ENCODE measurements at regions not wholly inside any gene's neighbourhood (a gene's known extent, or its start where the extent isn't known, plus 50 kb on each side); places are given as distances from the start of the nearest gene placed in this dataset.

DNA sequence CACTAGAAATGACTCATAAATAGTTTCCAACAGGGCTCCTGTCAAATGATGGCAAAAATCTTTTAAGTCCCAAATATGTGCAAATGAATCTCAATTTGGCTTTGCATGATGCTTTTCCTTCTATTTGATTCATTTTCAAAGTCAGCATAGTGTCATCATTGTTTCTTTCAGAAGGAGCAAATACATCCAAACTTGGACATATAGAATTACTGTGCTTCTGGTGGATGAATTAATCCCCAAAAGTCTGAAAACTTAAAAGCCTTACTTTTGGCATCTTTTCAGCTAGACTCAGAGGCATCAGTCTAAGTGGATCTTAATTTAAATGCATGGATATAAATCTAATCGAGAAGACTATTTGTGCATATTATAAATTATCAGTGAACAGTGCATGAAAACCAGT is 578.1 kb upstream of the FZD8 start:
- no peak overlapping the region for H3K4me3 ChIP-seq
- no peak overlapping the region for H3K27ac ChIP-seq

DNA sequence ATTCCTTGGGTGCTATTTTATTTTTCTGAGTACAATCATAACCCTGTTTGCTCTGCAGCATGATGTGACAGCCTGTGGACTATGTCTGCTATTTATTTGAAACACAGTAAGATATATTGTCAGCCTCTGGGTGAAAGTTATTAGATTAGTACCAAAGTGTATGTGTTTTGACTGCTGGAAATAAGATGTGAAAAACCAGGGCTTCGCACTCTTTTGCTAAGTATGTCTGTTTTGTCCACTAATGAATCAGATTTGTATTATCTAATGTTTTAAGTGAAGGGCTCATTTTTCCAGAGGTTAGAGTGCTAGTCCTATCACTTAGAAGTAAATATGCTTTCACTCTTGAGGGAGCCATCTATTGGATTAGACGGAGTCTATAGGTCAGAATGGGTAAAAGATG is 569.8 kb upstream of the FZD8 start:
- H3K4me3 ChIP-seq, result no peak overlapping the region
- H3K27ac ChIP-seq, result no peak overlapping the region

GRCh38 chr10:36209480-36209879 is 567.4 kb upstream of the FZD8 start:
- Histone ChIP-seq H3K4me3 (no peak overlapping the region), H3K27ac (no peak overlapping the region)

- Histone ChIP-seq H3K4me3 (no peak overlapping the region), H3K27ac (no peak overlapping the region)
These were observed 560.8 kb upstream of the FZD8 start for GRCh38 chr10:36202881-36203280.

DNA sequence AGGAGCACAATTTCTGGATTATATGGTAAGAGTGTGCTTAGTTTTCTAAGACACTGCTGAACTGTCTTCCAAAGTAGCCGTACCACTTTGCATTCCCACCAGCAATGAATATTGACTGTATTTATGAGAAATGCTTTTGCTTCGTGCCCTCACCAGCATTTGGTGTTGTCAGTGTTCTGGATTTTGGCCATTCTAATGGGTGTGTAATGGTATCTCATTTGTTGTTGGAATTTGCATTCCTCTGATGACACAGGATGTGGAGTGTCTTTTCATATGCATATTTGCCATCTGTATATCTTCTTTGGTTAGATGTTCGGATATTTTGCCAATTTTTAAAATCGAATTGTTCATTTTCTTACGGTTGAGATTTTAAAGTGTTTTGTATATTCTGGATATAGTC is 558.5 kb upstream of the FZD8 start:
- no peak overlapping the region for H3K27ac ChIP-seq
- H3K4me3 ChIP-seq, result no peak overlapping the region

DNA sequence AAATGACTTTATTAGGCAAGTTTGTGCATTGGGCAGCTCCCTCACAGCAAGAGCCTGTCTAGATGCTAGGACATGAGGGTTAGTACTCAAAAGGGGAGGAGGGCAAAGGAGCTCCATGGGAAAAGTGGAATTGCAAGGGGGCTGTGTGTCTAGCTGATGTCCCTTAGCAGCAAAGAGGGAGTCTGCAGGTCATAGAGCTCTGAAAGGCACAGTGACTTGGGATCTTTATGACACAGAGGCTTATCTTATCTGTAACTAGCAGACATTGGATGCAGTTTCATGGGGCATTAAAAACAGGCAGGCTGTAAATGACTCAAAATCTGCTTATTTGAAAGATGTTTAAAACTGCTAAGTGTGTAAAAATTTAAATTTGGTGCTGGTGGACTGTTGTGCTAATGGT is 556.2 kb upstream of the FZD8 start:
- H3K4me3 ChIP-seq, result no peak overlapping the region
- no peak overlapping the region for H3K27ac ChIP-seq

- H3K27ac ChIP-seq, result no peak overlapping the region
These were observed 553.3 kb upstream of the FZD8 start for GRCh38 chr10:36195364-36195763.

DNA sequence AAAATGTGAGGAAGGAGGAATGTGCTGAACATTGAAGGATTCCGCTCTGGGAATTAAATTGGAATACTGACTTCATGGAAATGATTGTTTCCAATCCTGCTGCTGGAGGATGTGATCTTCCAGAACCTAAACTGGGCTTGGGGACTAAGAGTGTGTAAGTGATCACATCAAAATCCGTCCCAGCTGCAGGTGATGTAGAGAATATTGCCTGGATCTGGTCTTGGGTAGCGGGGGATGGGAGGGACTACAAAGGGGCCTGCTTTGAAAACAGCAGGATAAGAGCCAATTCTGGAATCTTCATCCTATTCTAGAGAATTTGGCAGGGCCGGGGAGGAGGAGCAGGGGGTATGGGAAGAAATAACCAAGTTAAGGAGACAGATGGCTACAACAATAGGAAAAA is 552.2 kb upstream of the FZD8 start:
- no peak overlapping the region for H3K27ac ChIP-seq
- H3K4me3 ChIP-seq, result no peak overlapping the region

More at GRCh38 chr10:36195364-36195763, 553.3 kb upstream of the FZD8 start:
- H3K4me3 ChIP-seq, result no peak overlapping the region

DNA sequence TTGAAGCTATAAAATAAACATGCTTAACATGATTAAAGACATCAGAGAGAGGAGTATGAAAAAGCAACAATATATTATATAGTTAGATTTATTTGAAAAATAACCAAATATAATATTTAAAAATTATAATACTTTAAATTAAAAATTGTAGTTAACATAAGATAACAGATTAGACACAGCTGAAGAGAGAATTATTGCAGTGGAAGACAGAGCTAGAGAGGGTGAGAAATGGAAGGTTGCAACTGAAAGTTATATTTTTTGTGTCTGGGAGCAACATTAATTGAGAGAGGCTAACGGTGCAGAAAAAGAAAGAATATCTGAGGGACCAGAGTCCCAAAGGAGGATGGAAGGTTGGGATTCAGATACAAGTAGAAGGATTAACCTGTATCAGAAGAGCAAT is 548.9 kb upstream of the FZD8 start:
- no peak overlapping the region for H3K4me3 ChIP-seq
- no peak overlapping the region for H3K27ac ChIP-seq

DNA sequence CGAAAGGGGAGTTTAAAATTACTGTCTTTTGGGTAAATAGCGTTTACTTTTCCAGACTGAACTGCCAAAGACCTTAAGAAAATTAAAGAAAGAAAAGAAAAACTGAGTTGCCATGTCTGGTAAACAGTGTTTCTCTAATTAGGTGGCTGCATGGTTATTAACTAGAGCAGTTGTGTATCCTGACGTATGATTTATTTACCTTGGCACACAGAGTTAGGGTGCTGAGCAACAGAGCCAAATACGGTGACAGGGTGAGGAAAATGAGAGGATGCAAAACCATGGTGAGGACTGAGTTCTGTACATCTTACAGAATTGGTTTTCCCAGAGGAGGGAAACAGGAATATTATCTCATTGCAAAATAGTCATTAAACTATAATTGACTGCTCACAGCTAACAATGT is 546.4 kb upstream of the FZD8 start:
- Histone ChIP-seq H3K4me3 (no peak overlapping the region), H3K27ac (peak overlapping the region in 4 of 21 experiments; percentile 0 to 25 (median 14))

GRCh38 chr10:36188080-36188453 is 546.0 kb upstream of the FZD8 start:
- H3K4me3 ChIP-seq, result no peak overlapping the region
- H3K27ac ChIP-seq, result peak overlapping the region in 5 of 21 experiments; percentile 0 to 25 (median 20)

DNA sequence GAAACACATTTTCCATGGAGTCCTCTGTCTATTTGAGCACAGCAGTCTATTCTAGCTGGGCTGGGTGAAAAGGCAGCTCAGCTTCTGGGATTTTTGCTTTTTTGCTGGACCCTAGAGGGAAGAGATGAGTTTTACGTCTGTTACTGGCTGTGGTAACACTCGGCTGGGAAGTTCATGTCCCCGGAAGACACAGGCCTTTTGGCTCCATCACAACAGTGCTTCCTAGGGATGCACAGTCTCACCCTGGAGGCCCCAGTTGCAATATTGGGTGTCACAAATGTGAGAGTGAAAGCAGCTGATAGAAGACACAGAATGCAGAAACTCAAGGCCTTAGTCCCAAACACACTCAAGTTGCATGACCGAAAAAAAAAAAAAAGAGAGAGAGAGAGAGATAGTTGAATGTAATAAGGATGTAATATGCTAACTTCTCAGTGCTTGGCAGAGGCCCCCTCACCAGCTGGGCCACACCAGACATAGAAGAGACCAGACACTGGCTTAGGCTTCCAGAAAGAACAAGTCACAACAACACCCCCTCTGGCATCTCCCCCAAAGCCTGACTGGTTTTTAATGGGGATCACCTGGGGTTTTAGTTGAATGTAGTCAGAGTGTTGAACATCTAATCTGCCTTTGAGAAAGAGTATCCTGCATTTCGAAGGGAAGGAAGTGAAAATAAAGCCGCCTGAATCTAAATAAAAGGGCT is 545.4 kb upstream of the FZD8 start:
- H3K27ac ChIP-seq, result peak overlapping the region in 4 of 21 experiments; percentile 17 to 25 (median 22)
- H3K4me3 ChIP-seq, result no peak overlapping the region

GRCh38 chr10:36185097-36185496 is 543.0 kb upstream of the FZD8 start:
- Histone ChIP-seq H3K27ac (no peak overlapping the region), H3K4me3 (no peak overlapping the region)

DNA sequence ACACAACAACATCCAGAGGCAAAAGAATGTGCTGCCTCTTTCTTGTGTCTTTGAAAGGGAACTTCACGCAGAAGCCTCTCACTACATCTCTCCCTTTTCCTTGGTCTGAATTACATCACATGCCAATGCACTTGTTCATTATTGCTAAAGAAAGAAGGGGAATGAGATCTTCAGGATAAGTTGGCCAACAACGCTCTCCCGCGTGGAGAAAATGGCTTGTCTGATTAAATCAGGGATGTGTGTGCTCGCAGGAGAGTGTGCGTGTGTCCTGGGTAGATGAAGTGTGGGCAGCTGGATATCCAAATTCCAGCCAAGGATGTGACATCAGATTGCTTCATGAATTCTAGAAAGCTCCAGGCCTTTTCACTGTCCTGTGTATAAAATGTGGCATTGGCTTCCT is 541.6 kb upstream of the FZD8 start:
- Histone ChIP-seq H3K4me3 (no peak overlapping the region), H3K27ac (no peak overlapping the region)

- Histone ChIP-seq H3K27ac (no peak overlapping the region), H3K4me3 (no peak overlapping the region)
These were observed 541.0 kb upstream of the FZD8 start for GRCh38 chr10:36183056-36183455.

DNA sequence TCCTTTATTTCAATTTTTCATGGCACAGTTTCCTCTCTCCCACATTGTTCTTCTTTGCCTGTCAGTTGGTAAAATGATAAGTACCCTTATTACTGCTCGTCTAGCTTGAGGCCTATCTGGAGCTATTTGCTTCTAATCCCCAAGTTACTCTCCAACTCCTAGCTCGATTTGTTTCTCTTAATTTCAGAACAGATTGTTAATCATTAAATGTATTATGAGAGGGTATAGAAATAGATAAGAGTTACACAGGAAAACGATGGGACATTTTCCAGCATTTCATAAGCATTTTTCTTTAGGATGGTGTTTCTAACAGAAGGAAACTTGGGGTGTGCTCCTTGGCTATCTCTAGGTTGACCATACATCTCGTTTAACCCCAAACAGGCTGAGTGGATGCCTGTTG is 540.5 kb upstream of the FZD8 start:
- H3K27ac ChIP-seq, result peak overlapping the region in 2 of 21 experiments; percentile 35 to 66
- H3K4me3 ChIP-seq, result no peak overlapping the region

DNA sequence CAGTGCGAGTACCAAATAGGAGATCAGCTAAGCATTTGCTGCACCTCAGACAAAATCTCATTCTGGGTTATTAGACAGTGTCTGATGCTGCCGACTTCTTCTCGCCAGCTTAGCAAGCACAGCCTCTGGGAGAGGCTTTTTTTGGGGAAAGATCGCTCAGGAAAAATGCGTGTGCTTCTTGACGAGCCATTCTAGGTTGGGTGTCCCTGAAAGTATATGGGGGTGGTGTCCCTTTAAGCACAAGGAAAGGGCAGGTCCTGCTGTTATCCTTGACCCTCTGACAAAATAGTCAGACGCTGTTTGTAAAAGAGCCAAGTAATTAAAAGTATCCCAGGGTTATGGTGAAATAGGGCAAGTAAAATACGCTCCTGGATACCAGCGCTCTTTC is 540.1 kb upstream of the FZD8 start:
- Histone ChIP-seq H3K27ac (peak overlapping the region in 2 of 21 experiments; percentile 35 to 66), H3K4me3 (no peak overlapping the region)

DNA sequence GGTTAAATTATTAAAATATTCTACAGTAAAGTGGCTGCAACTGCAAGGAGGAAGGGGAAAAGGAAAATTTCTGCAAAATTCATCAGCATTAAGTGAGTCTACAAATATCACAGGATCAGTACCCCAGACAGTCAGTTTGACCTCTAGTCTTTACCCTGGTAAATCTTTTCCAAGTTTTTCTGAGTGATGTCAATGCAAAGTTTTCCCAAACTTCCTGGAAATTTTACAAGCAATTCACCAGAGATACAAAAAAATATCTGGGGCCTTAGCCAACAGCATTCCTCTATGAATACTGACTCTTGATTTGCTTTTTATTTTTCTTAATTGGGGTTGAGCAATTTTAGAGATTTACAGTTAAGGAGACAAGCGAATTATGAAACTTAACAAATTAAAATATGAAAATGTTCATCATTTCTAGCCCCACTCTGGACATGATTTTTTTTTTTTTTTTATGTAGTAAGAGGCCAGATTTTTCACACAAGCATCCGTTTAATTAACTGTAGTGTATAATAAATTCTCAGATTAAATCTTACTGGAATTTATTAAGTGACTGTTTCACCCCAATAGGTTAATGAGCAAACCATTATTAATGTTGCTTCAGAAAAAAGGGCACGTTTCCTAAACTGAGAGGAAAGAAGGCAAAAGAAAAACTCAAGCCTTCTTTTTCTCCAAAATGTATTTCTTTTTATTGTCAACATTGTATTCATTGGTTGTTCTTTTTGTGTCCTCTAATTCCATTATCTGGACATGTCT is 539.5 kb upstream of the FZD8 start:
- H3K27ac ChIP-seq, result peak overlapping the region in 2 of 21 experiments; percentile 35 to 66

GRCh38 chr10:36178616-36179015 is 536.5 kb upstream of the FZD8 start:
- Histone ChIP-seq H3K4me3 (no peak overlapping the region), H3K27ac (no peak overlapping the region)

More for the DNA sequence above, 539.5 kb upstream of the FZD8 start:
- no peak overlapping the region for H3K4me3 ChIP-seq

GRCh38 chr10:36177071-36177470 is 535.0 kb upstream of the FZD8 start:
- Histone ChIP-seq H3K4me3 (no peak overlapping the region), H3K27ac (no peak overlapping the region)

GRCh38 chr10:36175954-36176353 is 533.9 kb upstream of the FZD8 start:
- H3K27ac ChIP-seq, result no peak overlapping the region
- H3K4me3 ChIP-seq, result no peak overlapping the region

All from skin epidermis (tissue), 12 donors.